ENCODE measurements at regions not wholly inside any gene's neighbourhood (a gene's known extent, or its start where the extent isn't known, plus 50 kb on each side); places are given as distances from the start of the nearest gene placed in this dataset.
"Not testable (repeated sequence)": the region's sequence is repeated elsewhere in the genome, so short reads cannot be mapped to it uniquely, and the experiment has no call there.

- 67% methylated on average over 1 of the region's 1 CpG for WGBS
- no peaks in the 10 kb centered on the region for H3K9me3 ChIP-seq
- TF ChIP-seq POLR2AphosphoS5 (IDR thresholded peaks at IDR 0.05) (no peak), CTCF (IDR thresholded peaks at IDR 0.05) (no peak), POLR2A (IDR thresholded peaks at IDR 0.05; ENCODE audit: low read depth) (no peak), EP300 (IDR thresholded peaks at IDR 0.05) (no peak)
- H3K27me3 ChIP-seq, result no peaks in the 10 kb centered on the region
- peaks cover 18 to 26% (median 21%) of the 10 kb centered on the region in 4 donors for H3K4me1 ChIP-seq
- no peak overlapping the region for H3K27ac ChIP-seq (replicated peaks in 1 of 4)
- H3K36me3 ChIP-seq, result no peaks in the 10 kb centered on the region
- intact Hi-C loops (cut with DNase I), result no loop called here
- no peak for DNase-seq (ENCODE audit: extremely low spot score)
- H3K4me3 ChIP-seq, result no peak overlapping the region
These were observed 415.4 kb upstream of the GRAMD2B start for GRCh38 chr5:126007841-126008240.

GRCh38 chr5:126009566-126009965 is 413.6 kb upstream of the GRAMD2B start:
- Histone ChIP-seq H3K36me3 (no peaks in the 10 kb centered on the region), H3K27ac (replicated peaks in 1 of 4) (no peak overlapping the region), H3K4me3 (no peak overlapping the region), H3K9me3 (no peaks in the 10 kb centered on the region), H3K27me3 (no peaks in the 10 kb centered on the region), H3K4me1 (peaks cover under 1 to 11% (median 6%) of the 10 kb centered on the region in 4 donors)
- intact Hi-C loops (cut with DNase I), result no loop called here
- no peak for DNase-seq (ENCODE audit: extremely low spot score)
- WGBS, result 89% methylated on average over 5 of the region's 5 CpGs
- TF ChIP-seq CTCF (IDR thresholded peaks at IDR 0.05) (no peak), POLR2A (IDR thresholded peaks at IDR 0.05; ENCODE audit: low read depth) (no peak)

GRCh38 chr5:126011526-126011925 is 411.7 kb upstream of the GRAMD2B start:
- peaks cover 5 to 24% (median 18%) of the 10 kb centered on the region in 4 donors for H3K4me1 ChIP-seq
- H3K27ac ChIP-seq (replicated peaks in 1 of 4); H3K9me3 ChIP-seq; DNase-seq (ENCODE audit: extremely low spot score); H3K4me3 ChIP-seq; H3K27me3 ChIP-seq; H3K36me3 ChIP-seq; intact Hi-C loops (cut with DNase I): not testable (repeated sequence)
- 88% methylated on average over 7 of the region's 7 CpGs for WGBS

- no peaks in the 10 kb centered on the region for H3K27me3 ChIP-seq
- no peaks in the 10 kb centered on the region for H3K36me3 ChIP-seq
- no peaks in the 10 kb centered on the region for H3K9me3 ChIP-seq
- H3K4me3 ChIP-seq, result no peak overlapping the region
- DNase-seq (ENCODE audit: extremely low spot score), result no peak
- WGBS, result 72% methylated on average over 1 of the region's 1 CpG
- H3K27ac ChIP-seq (replicated peaks in 1 of 4), result no peak overlapping the region
- intact Hi-C loops (cut with DNase I), result no loop called here
- no peak for TF ChIP-seq EP300 (IDR thresholded peaks at IDR 0.05)
- TF ChIP-seq POLR2AphosphoS5 (IDR thresholded peaks at IDR 0.05), result no peak
- TF ChIP-seq POLR2A (IDR thresholded peaks at IDR 0.05; ENCODE audit: low read depth), result no peak
- no peak for TF ChIP-seq CTCF (IDR thresholded peaks at IDR 0.05)
- peaks cover 5 to 18% (median 17%) of the 10 kb centered on the region in 4 donors for H3K4me1 ChIP-seq
These were observed 408.5 kb upstream of the GRAMD2B start for GRCh38 chr5:126014676-126015075.

- no peak overlapping the region for H3K4me3 ChIP-seq
- intact Hi-C loops (cut with DNase I), result no loop called here
- 54% methylated on average over 8 of the region's 8 CpGs for WGBS
- no peaks in the 10 kb centered on the region for H3K36me3 ChIP-seq
- no peaks in the 10 kb centered on the region for H3K9me3 ChIP-seq
- no peak overlapping the region for H3K27ac ChIP-seq (replicated peaks in 1 of 4)
- TF ChIP-seq CTCF (IDR thresholded peaks at IDR 0.05), result no peak
- no peak for TF ChIP-seq EP300 (IDR thresholded peaks at IDR 0.05)
- no peak for TF ChIP-seq POLR2A (IDR thresholded peaks at IDR 0.05; ENCODE audit: low read depth)
- no peak for TF ChIP-seq POLR2AphosphoS5 (IDR thresholded peaks at IDR 0.05)
- H3K4me1 ChIP-seq, result peaks cover 5 to 18% (median 17%) of the 10 kb centered on the region in 4 donors
- DNase-seq (ENCODE audit: extremely low spot score), result no peak
- no peaks in the 10 kb centered on the region for H3K27me3 ChIP-seq
These were observed 407.7 kb upstream of the GRAMD2B start for GRCh38 chr5:126015235-126016181.

Measured in esophagus muscularis mucosa (tissue), 4 donors.